Epithelial cell of esophagus (primary cell): ENCODE measurements at regions not wholly inside any gene's neighbourhood (a gene's known extent, or its start where the extent isn't known, plus 50 kb on each side); places are given as distances from the start of the nearest gene placed in this dataset.
A peak's percentile ranks its signal among the peaks of the same experiment; 100 is the strongest.

ENCODE experiments used
- DNase-seq: peaks from one replicate; pipeline ENCODE4 v3.0.0; 2010; ENCODE audit warnings: low read depth
- H3K4me3 ChIP-seq: 2 replicates; pipeline ENCODE4 v1.5.1; 2011; ENCODE audit warnings: mild to moderate bottlenecking, low read length, control low read depth
- TF ChIP-seq, protein P1 (sequence below): IDR thresholded peaks from 2 replicates; pipeline ENCODE4 v1.5.1; 2011; ENCODE audit warnings: low read depth, mild to moderate bottlenecking, low read length, control low read depth, inconsistent platforms; ENCODE audit not compliant: insufficient read depth; ENCODE audit errors: missing control alignments

DNA sequence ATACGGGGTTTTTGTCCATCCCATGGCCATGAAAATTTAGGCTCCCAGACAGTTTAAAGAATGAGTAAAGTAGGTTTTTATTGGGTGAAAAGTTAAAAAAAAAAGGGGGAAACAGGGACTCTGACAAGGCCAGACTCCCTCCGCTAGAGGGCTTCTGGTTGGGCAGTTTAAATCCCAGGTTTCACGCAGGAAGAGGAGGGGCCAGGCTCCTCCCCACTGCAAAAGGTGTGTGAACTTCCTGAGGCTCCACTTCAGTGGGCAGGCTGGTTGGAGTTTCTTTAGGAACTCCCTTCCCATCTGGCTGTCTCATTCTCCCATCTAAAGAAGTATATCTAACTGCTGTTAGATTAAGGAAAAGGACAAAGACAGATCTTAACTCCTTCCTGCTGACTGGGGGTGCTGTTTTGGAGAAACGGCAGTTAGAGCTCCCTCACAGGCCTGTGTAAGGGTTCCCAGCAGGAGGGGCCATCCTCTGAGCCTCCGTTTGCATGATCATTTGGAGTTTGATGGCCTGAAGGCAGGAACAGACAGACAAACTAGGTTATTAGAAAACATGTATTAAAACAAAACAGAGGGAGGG is 1160.7 kb downstream of the CNTNAP5 start:
- TF ChIP-seq, protein P1, sequence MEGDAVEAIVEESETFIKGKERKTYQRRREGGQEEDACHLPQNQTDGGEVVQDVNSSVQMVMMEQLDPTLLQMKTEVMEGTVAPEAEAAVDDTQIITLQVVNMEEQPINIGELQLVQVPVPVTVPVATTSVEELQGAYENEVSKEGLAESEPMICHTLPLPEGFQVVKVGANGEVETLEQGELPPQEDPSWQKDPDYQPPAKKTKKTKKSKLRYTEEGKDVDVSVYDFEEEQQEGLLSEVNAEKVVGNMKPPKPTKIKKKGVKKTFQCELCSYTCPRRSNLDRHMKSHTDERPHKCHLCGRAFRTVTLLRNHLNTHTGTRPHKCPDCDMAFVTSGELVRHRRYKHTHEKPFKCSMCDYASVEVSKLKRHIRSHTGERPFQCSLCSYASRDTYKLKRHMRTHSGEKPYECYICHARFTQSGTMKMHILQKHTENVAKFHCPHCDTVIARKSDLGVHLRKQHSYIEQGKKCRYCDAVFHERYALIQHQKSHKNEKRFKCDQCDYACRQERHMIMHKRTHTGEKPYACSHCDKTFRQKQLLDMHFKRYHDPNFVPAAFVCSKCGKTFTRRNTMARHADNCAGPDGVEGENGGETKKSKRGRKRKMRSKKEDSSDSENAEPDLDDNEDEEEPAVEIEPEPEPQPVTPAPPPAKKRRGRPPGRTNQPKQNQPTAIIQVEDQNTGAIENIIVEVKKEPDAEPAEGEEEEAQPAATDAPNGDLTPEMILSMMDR = no peak
- DNase-seq = no peak
- H3K4me3 ChIP-seq = no peak overlapping the region

DNA sequence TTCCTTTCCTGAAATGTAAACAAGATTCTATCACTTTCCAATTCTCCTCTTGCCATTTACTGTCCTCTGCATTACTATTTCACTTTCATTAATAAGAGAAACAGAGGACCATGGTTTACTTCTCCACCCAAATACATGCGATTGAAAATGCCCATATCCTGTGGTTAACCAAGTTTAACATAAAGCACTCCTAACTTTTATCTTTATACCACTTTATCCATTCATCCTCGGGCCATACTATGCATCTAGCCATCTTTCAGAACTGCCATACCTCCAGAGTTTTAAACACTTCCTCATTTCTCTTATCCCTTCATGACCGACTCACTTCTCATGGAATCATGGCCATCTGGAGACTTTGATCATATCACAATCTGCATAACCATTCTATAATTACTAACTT is 1182.3 kb downstream of the CNTNAP5 start:
- TF ChIP-seq, protein P1 = no peak
- no peak overlapping the region for H3K4me3 ChIP-seq
- DNase-seq = no peak

DNA sequence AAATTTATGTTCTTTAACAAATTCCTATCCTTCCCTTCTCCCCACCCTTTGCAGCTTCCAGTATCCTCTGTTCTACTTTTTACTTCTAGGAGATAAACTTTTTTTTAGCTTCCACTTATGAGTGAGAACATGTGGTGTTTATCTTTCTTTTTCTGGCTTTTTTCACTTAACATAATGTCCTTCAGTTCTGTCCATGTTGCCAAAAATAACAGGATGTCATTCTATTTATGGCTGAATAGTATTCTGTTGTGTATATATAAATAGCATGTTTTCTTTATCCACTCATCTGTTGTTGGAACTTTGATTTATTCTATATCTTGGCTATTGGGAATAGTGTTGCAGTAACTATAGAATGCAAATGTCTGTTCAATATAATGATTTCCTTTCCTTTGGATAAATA is 1191.2 kb downstream of the CNTNAP5 start:
- TF ChIP-seq, protein P1 = no peak
- no peak for DNase-seq
- H3K4me3 ChIP-seq = no peak overlapping the region

DNA sequence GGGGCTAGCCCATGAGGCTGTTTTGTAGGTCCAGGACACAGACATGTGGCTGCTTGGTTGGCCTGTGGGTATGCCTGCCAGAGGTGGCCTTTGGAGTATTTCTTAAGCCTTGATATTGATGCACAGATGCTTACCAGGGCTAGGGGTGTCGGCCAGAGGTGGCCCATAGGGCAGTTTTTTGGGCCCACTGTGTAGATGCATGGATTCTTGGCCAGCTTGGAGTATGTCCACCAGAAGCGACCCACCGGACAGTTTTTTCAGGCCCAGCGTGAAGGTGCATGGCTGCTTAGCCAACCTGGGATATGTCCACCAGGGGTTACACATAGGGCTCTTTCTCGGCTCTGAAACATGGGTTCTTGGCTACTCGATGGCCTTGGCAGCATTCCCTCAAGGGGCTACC is 1199.1 kb downstream of the CNTNAP5 start:
- DNase-seq = no peak
- TF ChIP-seq, protein P1 = no peak
- H3K4me3 ChIP-seq = no peak overlapping the region

DNA sequence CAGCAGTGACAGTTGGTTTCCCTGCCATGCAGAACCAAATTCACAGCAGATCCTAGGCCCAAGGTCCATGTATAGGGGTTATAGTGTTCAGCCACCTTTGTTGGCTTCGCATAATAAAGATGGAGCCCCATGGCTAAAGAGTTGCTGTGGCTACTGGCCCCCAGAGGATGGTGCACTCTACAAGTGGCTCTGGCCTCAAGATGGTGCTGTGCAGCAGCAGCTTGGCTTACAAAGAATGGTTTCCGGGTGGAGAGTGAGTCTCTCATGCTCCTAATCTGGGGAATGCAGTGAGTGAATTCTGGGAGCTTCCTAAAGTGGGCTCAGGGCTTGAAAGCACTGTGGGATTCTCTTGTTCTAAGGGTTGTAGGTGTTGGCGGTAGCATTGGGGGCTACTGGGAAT is 1199.7 kb downstream of the CNTNAP5 start:
- DNase-seq = no peak
- TF ChIP-seq, protein P1 = no peak

DNA sequence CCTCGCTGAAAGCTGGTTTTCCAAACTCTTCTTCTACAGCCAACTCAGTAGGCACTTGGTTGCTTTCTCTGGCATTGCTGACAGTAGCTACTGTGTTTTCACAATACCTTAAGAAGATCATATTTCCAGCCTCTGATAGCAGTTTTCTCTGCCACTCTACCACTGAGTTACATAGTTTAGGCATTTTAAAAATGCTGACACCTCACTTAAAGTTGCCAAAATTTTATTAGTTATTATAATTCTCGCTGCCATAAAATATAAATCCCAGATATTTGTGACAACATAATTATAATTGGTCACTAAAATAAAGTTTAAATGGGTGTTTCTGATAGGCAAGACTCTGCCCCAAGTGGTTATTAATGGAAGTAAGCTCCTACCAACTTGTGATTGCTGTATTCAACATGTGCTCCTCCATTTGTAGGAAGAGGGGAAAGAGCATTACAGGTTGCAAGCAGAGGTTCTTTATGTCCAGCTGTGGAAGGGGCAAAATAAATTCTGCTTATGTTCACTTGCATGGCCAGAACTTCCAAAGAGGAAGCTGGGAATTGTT is 1202.8 kb downstream of the CNTNAP5 start:
- DNase-seq = peak; percentile 1
- no peak overlapping the region for H3K4me3 ChIP-seq
- TF ChIP-seq, protein P1 = no peak

More for the DNA sequence above, 1199.7 kb downstream of the CNTNAP5 start:
- no peak overlapping the region for H3K4me3 ChIP-seq

DNA sequence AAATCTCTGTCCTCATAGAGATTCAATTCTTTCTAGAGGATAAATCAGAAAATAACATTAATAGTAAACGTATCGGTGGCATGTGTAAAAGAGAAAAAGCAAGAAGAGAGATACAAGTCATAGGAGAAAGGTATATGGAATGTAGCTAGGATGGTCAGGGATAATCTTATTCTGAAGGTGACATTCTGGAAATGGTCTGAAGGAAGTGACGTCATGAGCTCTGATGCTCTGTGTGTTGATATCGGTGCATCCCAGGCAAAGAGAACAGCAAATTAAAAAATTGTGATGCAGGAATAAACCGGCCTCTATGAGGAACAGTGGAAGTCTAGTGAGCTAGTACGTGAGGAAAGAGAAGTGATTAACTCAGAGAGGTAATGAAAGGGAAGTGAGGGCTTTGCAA is 1215.8 kb downstream of the CNTNAP5 start:
- H3K4me3 ChIP-seq = no peak overlapping the region
- TF ChIP-seq, protein P1 = no peak
- no peak for DNase-seq
